ENCODE measurements at regions not wholly inside any gene's neighbourhood (a gene's known extent, or its start where the extent isn't known, plus 50 kb on each side); places are given as distances from the start of the nearest gene placed in this dataset.
"Not testable (repeated sequence)": the region's sequence is repeated elsewhere in the genome, so short reads cannot be mapped to it uniquely, and the experiment has no call there.

DNA sequence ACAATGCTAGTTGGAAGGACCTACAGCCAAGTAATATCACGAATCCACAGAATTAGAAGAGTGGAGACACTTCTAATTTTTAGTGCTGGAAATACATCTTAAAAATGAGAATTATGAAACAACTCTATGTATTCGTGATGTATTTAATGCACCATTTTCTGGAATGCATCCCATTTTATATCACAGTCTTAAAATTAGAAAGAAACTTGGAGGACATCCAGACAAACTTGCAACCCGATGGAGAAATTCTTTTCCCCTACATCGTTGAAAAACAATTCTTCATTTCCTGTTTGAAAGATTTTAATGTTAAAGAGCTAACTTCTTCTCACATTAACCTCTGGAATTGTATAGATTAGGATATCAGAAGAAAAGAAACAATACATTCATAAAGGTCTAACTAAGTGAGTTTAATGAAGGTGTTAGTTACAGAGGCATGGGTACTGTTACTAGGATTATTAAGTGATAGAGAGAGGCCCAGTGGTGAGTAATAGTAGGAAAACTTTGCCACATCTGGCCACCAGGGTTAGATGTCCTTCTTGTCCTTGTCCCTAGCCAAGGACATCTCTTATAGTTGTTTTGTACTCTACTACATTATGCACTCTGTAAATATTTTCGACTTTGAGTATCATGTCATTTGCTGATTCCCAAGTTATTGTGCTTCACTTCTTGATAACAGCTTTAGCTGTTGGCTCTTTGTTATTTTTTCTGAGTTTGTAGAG, 502.4 kb upstream of the PTCHD4 start:
- H3K27me3 ChIP-seq (ENCODE audit: insufficient read depth, low read length), result no peaks in the 10 kb centered on the region
- no peaks in the 10 kb centered on the region for H3K79me2 ChIP-seq (ENCODE audit: control insufficient read depth, insufficient read depth, low read length, unreplicated experiment)
- H3K4me3 ChIP-seq (ENCODE audit: low read depth, low read length), result no peak overlapping the region
- no peaks in the 10 kb centered on the region for H3K36me3 ChIP-seq (ENCODE audit: insufficient read depth, low read length)
- peaks cover 38% of the 10 kb centered on the region for H3K4me1 ChIP-seq (ENCODE audit: control insufficient read depth, insufficient read depth, low read length, unreplicated experiment)
- no peak overlapping the region for H3K27ac ChIP-seq (ENCODE audit: low read depth, low read length)
- H2AFZ ChIP-seq (ENCODE audit: low read length, unreplicated experiment), result peak overlapping the region; percentile 70

- Histone ChIP-seq H3K36me3 (ENCODE audit: insufficient read depth, low read length) (no peaks in the 10 kb centered on the region), H3K4me3 (ENCODE audit: low read depth, low read length) (peak overlapping the region; percentile 64), H2AFZ (ENCODE audit: low read length, unreplicated experiment) (no peak overlapping the region), H3K4me1 (ENCODE audit: control insufficient read depth, insufficient read depth, low read length, unreplicated experiment) (peaks cover 38% of the 10 kb centered on the region), H3K27me3 (ENCODE audit: insufficient read depth, low read length) (no peaks in the 10 kb centered on the region), H3K27ac (ENCODE audit: low read depth, low read length) (peak overlapping the region; percentile 59), H3K79me2 (ENCODE audit: control insufficient read depth, insufficient read depth, low read length, unreplicated experiment) (no peaks in the 10 kb centered on the region)
Measured at GRCh38 chr6:48611332-48611731, 500.3 kb upstream of the PTCHD4 start.

DNA sequence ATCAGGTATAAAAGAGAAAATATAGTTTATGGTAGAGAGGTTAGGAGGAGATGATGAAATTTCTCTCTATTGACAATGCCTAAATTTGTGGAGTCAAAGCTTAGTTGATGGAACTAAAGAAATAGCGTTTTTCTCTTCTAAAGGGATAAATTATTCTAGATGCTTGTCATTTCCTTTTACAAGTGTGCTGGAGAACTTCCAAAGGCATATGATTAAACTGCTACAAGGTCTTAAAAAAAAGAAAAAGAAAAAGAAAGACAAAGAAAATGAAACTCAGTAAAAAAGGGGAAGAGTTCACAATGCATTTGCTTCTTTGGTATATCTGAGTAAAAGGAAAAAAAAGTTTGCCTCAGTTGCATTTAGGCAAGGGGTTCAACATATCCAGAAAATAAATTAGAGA, 499.8 kb upstream of the PTCHD4 start:
- H3K27ac ChIP-seq (ENCODE audit: low read depth, low read length), result peak overlapping the region; percentile 59
- H2AFZ ChIP-seq (ENCODE audit: low read length, unreplicated experiment), result peak overlapping the region; percentile 67
- no peaks in the 10 kb centered on the region for H3K36me3 ChIP-seq (ENCODE audit: insufficient read depth, low read length)
- H3K4me1 ChIP-seq (ENCODE audit: control insufficient read depth, insufficient read depth, low read length, unreplicated experiment), result peaks cover 37% of the 10 kb centered on the region
- H3K4me3 ChIP-seq (ENCODE audit: low read depth, low read length), result peak overlapping the region; percentile 64
- H3K79me2 ChIP-seq (ENCODE audit: control insufficient read depth, insufficient read depth, low read length, unreplicated experiment), result no peaks in the 10 kb centered on the region
- H3K27me3 ChIP-seq (ENCODE audit: insufficient read depth, low read length), result no peaks in the 10 kb centered on the region

GRCh38 chr6:48606618-48607017, 495.6 kb upstream of the PTCHD4 start:
- Histone ChIP-seq H2AFZ (ENCODE audit: low read length, unreplicated experiment) (no peak overlapping the region), H3K4me1 (ENCODE audit: control insufficient read depth, insufficient read depth, low read length, unreplicated experiment) (peaks cover 9% of the 10 kb centered on the region), H3K36me3 (ENCODE audit: insufficient read depth, low read length) (no peaks in the 10 kb centered on the region), H3K79me2 (ENCODE audit: control insufficient read depth, insufficient read depth, low read length, unreplicated experiment) (no peaks in the 10 kb centered on the region), H3K4me3 (ENCODE audit: low read depth, low read length) (no peak overlapping the region), H3K27ac (ENCODE audit: low read depth, low read length) (no peak overlapping the region), H3K27me3 (ENCODE audit: insufficient read depth, low read length) (no peaks in the 10 kb centered on the region)

DNA sequence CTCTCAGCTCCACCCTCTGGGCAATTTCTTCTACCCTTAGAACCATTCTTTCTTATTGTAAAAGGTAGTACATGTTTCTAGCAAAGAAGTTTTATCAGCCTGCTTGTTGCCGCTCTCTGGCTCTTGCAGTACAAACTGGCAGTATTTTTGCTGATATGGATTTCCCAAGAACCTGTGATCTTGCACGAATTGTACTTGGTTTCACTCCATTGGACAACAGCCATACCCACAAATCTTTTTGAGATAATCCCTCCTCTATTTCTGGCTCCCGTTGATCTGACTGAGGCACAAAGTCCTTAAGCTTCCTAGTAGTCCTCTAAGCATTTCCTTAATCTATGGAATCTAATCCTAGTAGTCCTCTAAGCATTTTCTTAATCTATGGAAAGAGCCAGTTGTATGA, 487.0 kb upstream of the PTCHD4 start:
- Histone ChIP-seq H2AFZ (ENCODE audit: low read length, unreplicated experiment) (no peak overlapping the region), H3K79me2 (ENCODE audit: control insufficient read depth, insufficient read depth, low read length, unreplicated experiment) (no peaks in the 10 kb centered on the region), H3K27ac (ENCODE audit: low read depth, low read length) (no peak overlapping the region), H3K4me3 (ENCODE audit: low read depth, low read length) (no peak overlapping the region), H3K36me3 (ENCODE audit: insufficient read depth, low read length) (no peaks in the 10 kb centered on the region), H3K27me3 (ENCODE audit: insufficient read depth, low read length) (no peaks in the 10 kb centered on the region), H3K4me1 (ENCODE audit: control insufficient read depth, insufficient read depth, low read length, unreplicated experiment) (no peaks in the 10 kb centered on the region)

DNA sequence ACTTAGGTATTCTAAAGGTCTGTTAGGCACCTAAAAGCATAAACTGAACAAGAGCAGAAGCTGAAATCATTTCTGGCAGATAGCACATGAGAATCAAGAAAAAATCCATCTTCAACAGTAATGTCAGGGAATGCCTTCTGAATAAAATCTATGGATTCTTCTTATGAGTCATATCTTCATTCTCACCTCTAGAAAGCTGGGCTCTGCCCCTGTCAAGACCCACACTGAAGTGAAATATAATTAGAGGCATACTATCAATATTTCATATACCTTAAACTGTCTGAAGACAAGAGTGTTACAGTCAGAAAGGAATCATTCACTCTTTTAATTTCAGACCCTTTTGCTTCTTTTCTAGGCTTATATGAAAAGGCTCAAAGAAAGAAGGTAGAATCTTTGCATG, 485.8 kb upstream of the PTCHD4 start:
- H3K79me2 ChIP-seq (ENCODE audit: control insufficient read depth, insufficient read depth, low read length, unreplicated experiment), result no peaks in the 10 kb centered on the region
- H3K4me1 ChIP-seq (ENCODE audit: control insufficient read depth, insufficient read depth, low read length, unreplicated experiment), result no peaks in the 10 kb centered on the region
- H3K4me3 ChIP-seq (ENCODE audit: low read depth, low read length), result no peak overlapping the region
- H3K36me3 ChIP-seq (ENCODE audit: insufficient read depth, low read length), result no peaks in the 10 kb centered on the region
- no peaks in the 10 kb centered on the region for H3K27me3 ChIP-seq (ENCODE audit: insufficient read depth, low read length)
- H2AFZ ChIP-seq (ENCODE audit: low read length, unreplicated experiment), result no peak overlapping the region
- H3K27ac ChIP-seq (ENCODE audit: low read depth, low read length), result no peak overlapping the region

DNA sequence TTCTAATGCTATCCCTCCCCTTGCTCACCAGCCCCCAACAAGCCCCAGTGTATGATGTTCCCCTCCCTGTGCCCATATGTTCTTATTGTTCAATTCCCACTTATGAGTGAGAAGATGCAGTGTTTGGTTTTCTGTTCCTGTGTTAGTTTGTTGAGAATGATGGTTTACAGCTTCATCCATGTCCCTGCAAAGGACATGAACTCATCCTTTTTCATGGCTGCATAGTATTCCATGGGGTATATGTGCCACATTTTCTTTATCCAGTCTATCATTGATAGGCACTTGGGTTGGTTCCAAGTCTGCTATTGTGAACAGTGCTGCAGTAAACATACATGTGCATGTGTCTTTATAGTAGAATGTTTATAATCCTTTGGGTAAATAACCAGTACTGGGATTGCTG, 480.2 kb upstream of the PTCHD4 start:
- not testable (repeated sequence) for H3K27ac ChIP-seq (ENCODE audit: low read depth, low read length); H2AFZ ChIP-seq (ENCODE audit: low read length, unreplicated experiment); H3K4me3 ChIP-seq (ENCODE audit: low read depth, low read length); H3K4me1 ChIP-seq (ENCODE audit: control insufficient read depth, insufficient read depth, low read length, unreplicated experiment); H3K79me2 ChIP-seq (ENCODE audit: control insufficient read depth, insufficient read depth, low read length, unreplicated experiment); H3K36me3 ChIP-seq (ENCODE audit: insufficient read depth, low read length); H3K27me3 ChIP-seq (ENCODE audit: insufficient read depth, low read length)

GRCh38 chr6:48584846-48585245, 473.8 kb upstream of the PTCHD4 start:
- Histone ChIP-seq H2AFZ (ENCODE audit: low read length, unreplicated experiment) (peak overlapping the region; percentile 61), H3K4me3 (ENCODE audit: low read depth, low read length) (no peak overlapping the region), H3K27ac (ENCODE audit: low read depth, low read length) (no peak overlapping the region), H3K27me3 (ENCODE audit: insufficient read depth, low read length) (no peaks in the 10 kb centered on the region), H3K79me2 (ENCODE audit: control insufficient read depth, insufficient read depth, low read length, unreplicated experiment) (no peaks in the 10 kb centered on the region), H3K4me1 (ENCODE audit: control insufficient read depth, insufficient read depth, low read length, unreplicated experiment) (peaks cover 5% of the 10 kb centered on the region), H3K36me3 (ENCODE audit: insufficient read depth, low read length) (no peaks in the 10 kb centered on the region)

- Histone ChIP-seq H3K4me1 (ENCODE audit: control insufficient read depth, insufficient read depth, low read length, unreplicated experiment) (no peaks in the 10 kb centered on the region), H2AFZ (ENCODE audit: low read length, unreplicated experiment) (no peak overlapping the region), H3K79me2 (ENCODE audit: control insufficient read depth, insufficient read depth, low read length, unreplicated experiment) (no peaks in the 10 kb centered on the region), H3K27me3 (ENCODE audit: insufficient read depth, low read length) (no peaks in the 10 kb centered on the region), H3K27ac (ENCODE audit: low read depth, low read length) (no peak overlapping the region), H3K4me3 (ENCODE audit: low read depth, low read length) (no peak overlapping the region), H3K36me3 (ENCODE audit: insufficient read depth, low read length) (no peaks in the 10 kb centered on the region)
Measured at GRCh38 chr6:48570656-48571055, 459.7 kb upstream of the PTCHD4 start.

- Histone ChIP-seq H3K4me1 (ENCODE audit: control insufficient read depth, insufficient read depth, low read length, unreplicated experiment) (no peaks in the 10 kb centered on the region), H2AFZ (ENCODE audit: low read length, unreplicated experiment) (peak overlapping the region; percentile 28), H3K79me2 (ENCODE audit: control insufficient read depth, insufficient read depth, low read length, unreplicated experiment) (no peaks in the 10 kb centered on the region), H3K4me3 (ENCODE audit: low read depth, low read length) (no peak overlapping the region), H3K27ac (ENCODE audit: low read depth, low read length) (no peak overlapping the region), H3K36me3 (ENCODE audit: insufficient read depth, low read length) (no peaks in the 10 kb centered on the region), H3K27me3 (ENCODE audit: insufficient read depth, low read length) (no peaks in the 10 kb centered on the region)
Measured at GRCh38 chr6:48568856-48569255, 457.9 kb upstream of the PTCHD4 start.

DNA sequence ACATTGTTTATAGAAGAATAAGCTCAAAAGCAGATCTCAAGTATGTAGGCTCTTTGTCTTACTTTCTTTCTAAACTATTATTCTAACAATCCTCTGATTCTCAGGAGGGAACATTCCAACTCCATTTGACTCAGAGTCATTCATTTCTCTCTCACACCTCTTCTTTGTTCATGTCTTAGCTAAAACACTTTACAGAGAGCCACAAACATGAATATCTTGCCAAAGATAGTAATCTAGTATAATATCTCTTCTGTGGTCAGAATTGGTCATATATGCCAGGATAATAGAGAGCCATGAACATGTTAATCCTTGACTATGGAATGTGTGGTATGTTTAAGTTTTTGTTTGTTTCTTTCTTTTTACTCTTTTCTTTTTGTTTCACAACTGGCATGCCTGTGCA, 456.0 kb upstream of the PTCHD4 start:
- Histone ChIP-seq H3K4me3 (ENCODE audit: low read depth, low read length) (no peak overlapping the region), H3K79me2 (ENCODE audit: control insufficient read depth, insufficient read depth, low read length, unreplicated experiment) (no peaks in the 10 kb centered on the region), H3K4me1 (ENCODE audit: control insufficient read depth, insufficient read depth, low read length, unreplicated experiment) (no peaks in the 10 kb centered on the region), H3K36me3 (ENCODE audit: insufficient read depth, low read length) (no peaks in the 10 kb centered on the region), H3K27ac (ENCODE audit: low read depth, low read length) (no peak overlapping the region), H2AFZ (ENCODE audit: low read length, unreplicated experiment) (no peak overlapping the region), H3K27me3 (ENCODE audit: insufficient read depth, low read length) (no peaks in the 10 kb centered on the region)

All from ACC112 (cell line).